C4-2B (cell line): ENCODE measurements at regions not wholly inside any gene's neighbourhood (a gene's known extent, or its start where the extent isn't known, plus 50 kb on each side); places are given as distances from the start of the nearest gene placed in this dataset.

Experiments used
- CTCF ChIP-seq: fragments of 450-650 bp; conservative IDR thresholded peaks from 2 replicates; pipeline ENCODE4 v1.5.1; 2017; ENCODE audit warnings: mild to moderate bottlenecking
- ZFX ChIP-seq: fragments of 450-650 bp; IDR thresholded peaks from 2 replicates; pipeline ENCODE4 v1.6.1; 2017

- TF ChIP-seq CTCF = no peak
- TF ChIP-seq ZFX = no peak
Observed at GRCh38 chr1:29626066-29626465, 389.7 kb downstream of the PTPRU start.
